ENCODE measurements at regions not wholly inside any gene's neighbourhood (a gene's known extent, or its start where the extent isn't known, plus 50 kb on each side); places are given as distances from the start of the nearest gene placed in this dataset.

DNA sequence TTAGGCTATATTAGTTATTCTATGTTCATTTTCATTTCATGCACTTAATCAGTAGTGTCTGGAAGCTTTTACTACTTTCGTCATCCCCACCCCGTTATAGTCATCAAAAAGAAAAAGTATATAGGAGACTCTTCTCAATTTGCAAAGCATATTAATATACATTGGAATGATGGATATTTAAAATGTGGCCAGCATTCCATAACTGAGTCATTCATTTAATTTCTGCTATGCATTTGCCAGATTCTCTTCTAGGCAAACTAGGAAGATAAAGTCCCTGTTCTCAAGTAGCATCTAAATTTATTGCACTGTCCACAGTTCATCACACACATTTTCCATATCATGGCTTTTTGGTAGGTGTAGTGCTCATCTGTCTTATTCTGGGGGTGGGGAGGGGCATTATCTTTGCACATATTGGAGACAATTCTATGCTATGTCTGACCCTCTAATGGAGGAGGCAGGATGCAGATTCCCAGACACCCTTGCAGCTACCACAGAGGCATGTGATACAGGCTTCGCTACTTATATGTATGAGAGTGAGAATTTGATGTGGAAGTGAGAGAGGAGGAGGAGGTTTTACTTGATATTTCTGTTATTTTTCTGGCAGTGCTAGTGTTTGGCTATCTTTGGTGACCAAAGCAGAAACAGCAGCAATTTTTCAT lies 125.8 kb downstream of the CTH start:
- TF ChIP-seq, protein P1, sequence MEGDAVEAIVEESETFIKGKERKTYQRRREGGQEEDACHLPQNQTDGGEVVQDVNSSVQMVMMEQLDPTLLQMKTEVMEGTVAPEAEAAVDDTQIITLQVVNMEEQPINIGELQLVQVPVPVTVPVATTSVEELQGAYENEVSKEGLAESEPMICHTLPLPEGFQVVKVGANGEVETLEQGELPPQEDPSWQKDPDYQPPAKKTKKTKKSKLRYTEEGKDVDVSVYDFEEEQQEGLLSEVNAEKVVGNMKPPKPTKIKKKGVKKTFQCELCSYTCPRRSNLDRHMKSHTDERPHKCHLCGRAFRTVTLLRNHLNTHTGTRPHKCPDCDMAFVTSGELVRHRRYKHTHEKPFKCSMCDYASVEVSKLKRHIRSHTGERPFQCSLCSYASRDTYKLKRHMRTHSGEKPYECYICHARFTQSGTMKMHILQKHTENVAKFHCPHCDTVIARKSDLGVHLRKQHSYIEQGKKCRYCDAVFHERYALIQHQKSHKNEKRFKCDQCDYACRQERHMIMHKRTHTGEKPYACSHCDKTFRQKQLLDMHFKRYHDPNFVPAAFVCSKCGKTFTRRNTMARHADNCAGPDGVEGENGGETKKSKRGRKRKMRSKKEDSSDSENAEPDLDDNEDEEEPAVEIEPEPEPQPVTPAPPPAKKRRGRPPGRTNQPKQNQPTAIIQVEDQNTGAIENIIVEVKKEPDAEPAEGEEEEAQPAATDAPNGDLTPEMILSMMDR (IDR thresholded peaks at IDR 0.05; ENCODE audit: borderline replicate concordance, insufficient read depth, low read depth, low read length) = no peak
- no peak overlapping the region for H3K4me3 ChIP-seq (ENCODE audit: low read depth, low read length)

DNA sequence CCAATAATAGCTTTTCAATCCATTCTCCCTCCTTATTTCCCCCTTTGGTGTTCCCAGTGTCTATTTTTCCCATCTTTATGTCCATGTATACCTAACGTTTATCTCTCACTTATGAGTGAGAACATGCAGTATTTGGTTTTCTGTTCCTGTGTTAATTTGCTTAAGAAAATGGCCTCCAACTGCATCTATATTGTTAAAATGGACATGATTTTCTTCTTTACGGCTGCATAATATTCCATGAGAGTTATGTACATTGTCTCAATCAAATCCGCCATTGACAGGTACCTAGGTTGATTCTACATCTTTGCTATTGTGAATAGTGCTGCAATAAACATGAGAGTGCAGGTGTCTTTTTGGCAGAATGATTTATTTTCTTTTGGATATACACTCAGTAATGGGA lies 126.7 kb downstream of the CTH start:
- TF ChIP-seq, protein P1 (IDR thresholded peaks at IDR 0.05; ENCODE audit: borderline replicate concordance, insufficient read depth, low read depth, low read length) = no peak
- H3K4me3 ChIP-seq (ENCODE audit: low read depth, low read length) = no peak overlapping the region

DNA sequence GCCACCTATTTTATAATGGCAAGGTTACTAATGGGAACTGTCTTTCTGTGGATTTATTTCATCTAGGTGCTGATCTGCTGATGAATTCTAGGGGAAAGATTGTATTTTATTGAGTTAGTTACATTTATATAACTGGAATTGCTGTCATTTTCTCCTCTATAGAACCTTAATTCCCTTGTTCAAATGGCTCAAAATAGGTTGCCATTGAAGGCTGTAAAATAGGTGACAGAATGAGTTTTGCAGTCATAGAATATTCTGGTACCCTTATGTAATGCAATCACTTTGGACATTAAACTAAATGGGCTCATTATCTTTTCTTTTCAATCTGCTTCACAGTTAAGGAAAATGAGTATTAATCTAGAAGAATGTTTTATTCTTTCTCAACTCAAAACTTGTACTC lies 131.0 kb downstream of the CTH start:
- TF ChIP-seq, protein P1 (IDR thresholded peaks at IDR 0.05; ENCODE audit: borderline replicate concordance, insufficient read depth, low read depth, low read length) = no peak
- no peak overlapping the region for H3K4me3 ChIP-seq (ENCODE audit: low read depth, low read length)

DNA sequence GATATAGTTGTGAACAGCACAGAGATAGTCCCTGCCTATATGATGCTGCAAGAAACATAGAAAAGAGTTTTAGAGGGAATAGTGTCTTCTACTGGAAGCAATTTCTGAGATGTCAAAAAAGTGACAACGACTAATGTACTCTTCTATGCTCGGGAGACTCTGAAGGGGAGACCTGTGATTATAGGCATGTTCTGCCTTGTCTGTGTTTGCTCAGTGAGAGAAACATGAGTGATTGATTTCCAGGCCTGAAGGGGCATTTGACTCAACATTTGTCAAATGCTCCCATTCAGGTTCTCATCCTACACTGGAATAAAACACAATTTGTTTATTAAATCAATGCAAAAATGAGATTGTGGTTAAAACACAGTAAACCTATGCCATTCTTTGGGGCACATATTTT lies 131.8 kb downstream of the CTH start:
- no peak overlapping the region for H3K4me3 ChIP-seq (ENCODE audit: low read depth, low read length)
- TF ChIP-seq, protein P1 (IDR thresholded peaks at IDR 0.05; ENCODE audit: borderline replicate concordance, insufficient read depth, low read depth, low read length) = no peak

DNA sequence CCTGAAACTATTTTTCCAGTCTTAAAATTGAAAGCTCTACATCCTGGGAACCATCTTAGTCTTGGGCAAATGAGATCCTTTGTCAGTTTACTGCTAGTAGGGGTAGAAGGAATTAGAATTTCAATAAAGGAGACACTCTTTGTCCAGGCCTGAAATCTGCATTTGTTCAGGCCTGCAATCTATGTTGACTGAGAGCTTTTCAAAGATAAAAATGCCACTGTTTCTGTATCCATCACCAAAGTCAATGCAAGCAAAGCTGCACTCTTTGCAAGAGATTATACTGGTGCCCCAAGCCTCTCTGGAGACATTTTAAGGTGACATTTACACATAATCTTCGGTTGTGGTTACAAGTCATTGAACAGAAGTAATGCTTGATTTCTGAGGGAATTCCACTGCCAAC lies 135.7 kb downstream of the CTH start:
- TF ChIP-seq, protein P1 (IDR thresholded peaks at IDR 0.05; ENCODE audit: borderline replicate concordance, insufficient read depth, low read depth, low read length) = no peak
- no peak overlapping the region for H3K4me3 ChIP-seq (ENCODE audit: low read depth, low read length)

DNA sequence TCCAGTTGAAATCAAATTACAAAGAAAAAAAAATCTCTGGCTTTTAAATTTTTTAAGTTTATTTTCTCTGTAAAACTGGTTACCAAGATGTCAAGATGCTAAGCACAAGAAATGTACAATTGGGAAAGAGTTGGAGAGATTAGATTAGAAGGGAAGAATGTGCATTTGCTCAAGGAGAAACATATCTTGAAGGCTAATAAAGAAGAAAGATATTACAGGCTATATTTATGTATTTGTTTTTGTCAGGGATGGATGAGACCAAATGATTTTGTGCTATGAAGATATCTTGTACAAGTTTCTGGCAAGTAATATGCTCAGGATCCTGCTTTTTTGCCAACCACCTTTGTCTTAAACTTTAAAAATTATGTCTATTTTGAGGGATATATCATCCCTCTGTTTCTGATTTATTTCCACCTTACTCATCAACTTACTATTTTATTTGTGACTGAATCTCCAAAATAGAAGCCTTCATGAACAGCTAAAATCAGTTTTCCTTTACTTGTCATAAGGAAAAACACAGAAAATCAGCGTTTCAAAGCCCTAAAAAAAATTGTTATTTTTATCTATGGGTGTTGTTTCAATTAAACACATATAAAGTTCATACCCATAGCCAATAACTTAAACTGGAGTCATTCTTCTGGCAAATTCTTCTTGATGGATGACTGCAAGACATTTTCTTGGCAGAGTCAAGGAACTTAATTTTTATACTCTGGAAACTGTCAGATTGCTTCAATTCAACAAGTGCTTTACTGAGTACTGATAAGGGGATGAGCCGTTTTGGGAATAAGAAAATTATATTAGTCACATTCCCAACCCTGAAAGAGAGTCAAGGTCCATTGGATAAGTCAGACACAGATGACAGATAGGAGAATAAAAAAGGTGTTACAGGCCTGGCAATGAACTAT lies 141.8 kb downstream of the CTH start:
- no peak overlapping the region for H3K4me3 ChIP-seq (ENCODE audit: low read depth, low read length)
- TF ChIP-seq, protein P1 (IDR thresholded peaks at IDR 0.05; ENCODE audit: borderline replicate concordance, insufficient read depth, low read depth, low read length) = no peak

DNA sequence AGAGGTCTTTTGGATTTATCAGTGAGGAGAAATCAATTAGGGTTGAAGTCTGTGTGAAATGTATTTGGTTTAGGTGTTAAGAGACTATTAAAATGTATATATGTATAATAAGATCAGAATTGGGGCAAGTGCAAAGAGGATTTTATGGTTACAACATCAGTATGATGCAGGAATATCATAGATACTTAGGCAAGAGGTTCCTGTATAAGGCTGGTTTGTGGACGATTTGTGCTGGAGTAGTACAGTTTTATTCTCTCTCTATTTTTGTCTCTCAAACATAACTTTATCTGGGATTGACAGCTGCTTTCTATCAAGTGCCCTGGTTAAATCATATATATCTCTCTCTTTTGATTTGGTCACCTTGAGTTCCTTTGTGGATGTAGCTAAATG lies 142.5 kb downstream of the CTH start:
- TF ChIP-seq, protein P1 (IDR thresholded peaks at IDR 0.05; ENCODE audit: borderline replicate concordance, insufficient read depth, low read depth, low read length) = no peak
- no peak overlapping the region for H3K4me3 ChIP-seq (ENCODE audit: low read depth, low read length)

All from GM12875 (cell line).